Tibial nerve (tissue), 4 donors: ENCODE measurements at regions not wholly inside any gene's neighbourhood (a gene's known extent, or its start where the extent isn't known, plus 50 kb on each side); places are given as distances from the start of the nearest gene placed in this dataset.

Experiments
- CTCF ChIP-seq, 5 experiments: fragments of 200-600 bp in 3 of 5; fragments of 450-650 bp in 2 of 5; sonication (generic) in 3 of 5; IDR thresholded peaks; one replicate each; pipeline ENCODE4 v1.5.1; 2016 to 2019; ENCODE audit warnings: antibody characterized with exemption in 5 of 5, mild to moderate bottlenecking in 3 of 5, moderate library complexity in 2 of 5
- EP300 ChIP-seq, 2 donors: sonication (generic); formaldehyde crosslinking; IDR thresholded peaks; one replicate each; pipeline ENCODE4 v1.6.1; 2017; ENCODE audit warnings: antibody characterized with exemption in 2 of 2, mild to moderate bottlenecking in 1 of 2
- POLR2A ChIP-seq, 2 donors: fragments of 450-650 bp; IDR thresholded peaks; one replicate each; pipeline ENCODE4 v1.6.1; 2017; ENCODE audit warnings: antibody characterized with exemption in 2 of 2, mild to moderate bottlenecking in 2 of 2, moderate library complexity in 2 of 2

GRCh38 chrY:12236399-12236798 lies 464.6 kb upstream of the USP9Y start:
- TF ChIP-seq CTCF (IDR thresholded peaks at IDR 0.05) = no peak
- no peak for TF ChIP-seq POLR2A (IDR thresholded peaks at IDR 0.05)
- no peak for TF ChIP-seq EP300 (IDR thresholded peaks at IDR 0.05)
